HG02642 (cell line): ENCODE measurements at regions not wholly inside any gene's neighbourhood (a gene's known extent, or its start where the extent isn't known, plus 50 kb on each side); places are given as distances from the start of the nearest gene placed in this dataset.

ENCODE experiments used
- ATAC-seq: cut with Tn5 transposase; IDR thresholded peaks from one replicate; pipeline ENCODE4 v1.9.1; 2021; ENCODE audit warnings: mild to moderate bottlenecking; ENCODE audit not compliant: unreplicated experiment, poor library complexity

GRCh38 chr5:118243068-118243467 is 745.3 kb downstream of the DTWD2 start:
- no peak for ATAC-seq

- no peak for ATAC-seq
Observed at GRCh38 chr5:118236108-118236849, 752.1 kb downstream of the DTWD2 start.

- no peak for ATAC-seq
Observed at GRCh38 chr5:118233606-118234005, 754.7 kb downstream of the DTWD2 start.

- ATAC-seq: no peak
Observed at GRCh38 chr5:118228489-118228888, 759.9 kb downstream of the DTWD2 start.

- no peak for ATAC-seq
Observed at GRCh38 chr5:118224546-118224945, 763.8 kb downstream of the DTWD2 start.

GRCh38 chr5:118220556-118221195 is 767.7 kb downstream of the DTWD2 start:
- no peak for ATAC-seq

DNA sequence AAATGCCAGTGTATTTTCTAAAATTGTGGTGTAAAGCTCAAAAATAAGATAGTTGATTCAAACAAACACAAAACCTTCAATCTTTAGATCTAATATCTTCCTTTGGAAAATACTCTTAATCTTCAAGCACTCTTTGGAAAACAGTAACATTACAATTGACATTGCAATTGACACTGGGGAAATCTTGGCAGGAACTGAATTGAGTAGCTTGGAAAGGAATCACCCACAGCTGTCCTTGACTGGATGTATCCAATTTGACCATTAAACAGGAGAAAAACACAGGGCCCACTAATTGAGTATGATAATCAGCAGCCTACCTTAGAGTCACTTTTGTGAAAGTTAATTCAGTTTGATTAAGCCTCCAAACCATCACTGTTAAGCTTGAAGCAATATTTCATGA is 776.7 kb downstream of the DTWD2 start:
- no peak for ATAC-seq

- ATAC-seq: no peak
Observed at GRCh38 chr5:118208031-118208453, 780.3 kb downstream of the DTWD2 start.

- no peak for ATAC-seq
Observed at GRCh38 chr5:118199801-118200200, 788.5 kb downstream of the DTWD2 start.

DNA sequence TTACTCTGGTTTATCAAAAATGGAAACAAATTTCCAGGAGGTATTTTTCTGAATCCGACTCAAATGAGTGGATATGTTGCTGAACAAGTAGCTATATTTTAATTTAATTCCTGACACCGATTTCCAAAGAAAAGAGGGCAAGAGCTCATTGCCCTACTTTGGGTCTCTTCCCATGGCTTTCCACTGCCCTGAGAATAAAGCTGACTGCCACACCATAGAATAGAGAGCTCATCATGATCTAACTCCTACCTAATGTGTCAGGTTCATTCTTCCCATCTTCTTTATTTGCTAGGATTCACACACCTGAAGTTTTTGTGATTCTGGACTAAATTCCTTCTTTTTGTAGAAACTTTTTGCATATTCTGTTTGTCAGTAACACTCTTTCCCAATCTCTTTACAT is 792.1 kb downstream of the DTWD2 start:
- ATAC-seq: no peak

- ATAC-seq: no peak
Observed at GRCh38 chr5:118195211-118195610, 793.1 kb downstream of the DTWD2 start.

- ATAC-seq: no peak
Observed at GRCh38 chr5:118193194-118193905, 795.0 kb downstream of the DTWD2 start.

DNA sequence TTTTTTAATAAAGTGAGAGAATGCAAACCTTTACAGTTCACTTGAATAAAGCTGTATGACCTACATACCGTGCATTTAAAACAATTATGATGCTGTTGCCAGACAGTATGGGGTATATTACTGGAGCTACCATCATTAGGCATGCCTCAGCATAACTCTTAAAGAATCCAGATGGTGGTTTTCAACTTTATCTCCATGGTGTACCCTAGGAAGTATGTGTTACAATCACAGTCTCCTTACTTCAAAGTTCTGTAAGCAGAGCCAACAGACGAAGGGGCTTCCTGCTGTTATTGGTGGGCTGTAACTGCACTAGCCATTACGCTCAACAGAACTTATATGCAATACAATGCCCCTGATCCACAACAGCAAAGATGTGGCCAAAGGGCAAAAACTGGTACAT is 803.3 kb downstream of the DTWD2 start:
- ATAC-seq: no peak

DNA sequence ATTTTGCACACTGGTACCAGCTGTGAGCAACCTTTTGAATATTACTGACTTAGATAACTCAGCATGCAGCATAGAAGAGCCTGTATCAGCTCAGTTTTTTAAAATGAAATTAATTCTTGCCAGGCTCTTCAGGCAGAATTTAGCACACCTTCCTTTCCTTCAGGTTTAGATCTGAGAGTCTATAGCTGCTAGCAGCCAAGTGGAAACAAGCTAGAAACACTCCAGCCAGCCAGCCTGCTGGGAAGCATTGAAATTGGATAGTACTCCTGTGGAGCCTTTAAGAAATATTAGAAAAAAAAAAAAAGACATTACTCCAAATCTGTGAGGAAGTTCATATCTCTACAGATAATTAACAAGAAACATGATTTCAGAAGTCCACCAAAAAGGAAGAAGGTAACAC is 812.2 kb downstream of the DTWD2 start:
- ATAC-seq: no peak

DNA sequence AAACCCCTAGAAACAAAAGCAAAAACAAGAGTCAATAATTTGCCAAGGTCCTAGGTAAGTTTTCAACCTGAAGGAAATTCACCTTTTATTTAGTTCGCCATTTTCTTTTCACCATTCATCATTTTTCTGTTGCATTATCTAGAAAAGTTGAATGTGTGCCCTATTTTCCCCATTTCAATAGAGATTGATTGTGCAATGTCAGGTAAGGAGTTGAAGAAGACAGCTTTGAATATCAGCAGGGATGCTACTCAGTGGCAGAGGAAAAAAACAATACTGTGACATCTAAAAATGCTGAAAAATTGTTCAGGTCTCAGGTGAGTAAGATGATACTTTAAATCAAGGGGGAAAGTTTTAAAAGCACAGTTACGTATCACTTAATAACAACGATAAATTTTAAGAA is 813.7 kb downstream of the DTWD2 start:
- no peak for ATAC-seq

DNA sequence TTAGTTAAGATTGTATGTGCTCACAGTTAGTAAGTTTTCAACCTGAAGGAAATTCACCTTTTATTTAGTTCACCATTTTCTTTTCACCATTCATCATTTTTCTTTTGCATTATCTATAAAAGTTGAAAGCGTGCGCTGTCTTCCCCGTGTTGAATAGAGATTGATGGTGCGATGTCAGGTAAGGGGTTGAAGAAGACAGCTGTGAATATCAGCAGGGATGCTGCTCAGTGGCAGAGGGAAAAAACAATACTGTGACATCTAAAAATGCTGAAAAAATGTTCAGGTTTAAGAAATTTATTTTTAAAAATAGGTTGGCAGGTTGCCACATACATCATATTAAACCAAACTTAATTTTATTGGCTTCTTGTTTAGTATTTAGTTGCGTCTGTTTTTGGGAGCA is 815.0 kb downstream of the DTWD2 start:
- no peak for ATAC-seq

DNA sequence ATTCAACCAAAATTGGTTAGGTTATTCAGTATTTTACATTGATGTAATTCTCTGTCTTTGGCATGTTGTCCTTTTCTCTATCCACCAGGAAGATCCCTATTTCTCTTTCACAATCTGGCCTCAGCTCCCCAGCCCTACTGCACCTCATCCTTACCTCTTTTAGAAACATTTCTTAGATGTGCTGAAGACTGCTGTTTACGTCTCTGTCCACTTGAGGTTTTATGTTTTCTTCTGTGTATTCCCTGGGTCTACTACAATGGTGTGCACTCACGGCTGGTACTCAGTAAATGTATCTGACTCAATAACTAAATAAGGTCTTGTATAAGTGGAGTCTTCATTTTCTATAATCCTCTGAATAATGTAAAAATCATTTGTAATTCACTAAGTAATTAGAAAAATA is 822.7 kb downstream of the DTWD2 start:
- no peak for ATAC-seq

DNA sequence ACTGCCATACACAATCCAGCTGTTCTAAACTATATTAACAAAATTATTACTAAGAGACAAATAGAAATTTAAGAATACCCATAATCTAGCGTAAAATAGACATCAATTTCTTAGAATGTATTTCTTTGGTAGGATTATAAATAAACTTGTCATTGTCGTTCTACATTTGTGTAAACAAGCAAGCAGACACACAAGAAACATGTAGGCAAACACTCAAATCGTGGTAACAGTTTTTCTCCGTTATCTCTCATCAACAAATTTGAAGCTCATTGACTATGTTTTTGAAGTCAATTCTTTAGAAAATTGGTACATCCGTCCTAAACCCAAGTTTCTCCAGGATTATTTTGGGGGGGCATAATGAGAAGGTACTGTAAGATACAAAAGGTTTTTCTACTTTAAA is 832.2 kb downstream of the DTWD2 start:
- ATAC-seq: no peak

GRCh38 chr5:118146824-118147223 is 841.5 kb downstream of the DTWD2 start:
- no peak for ATAC-seq

DNA sequence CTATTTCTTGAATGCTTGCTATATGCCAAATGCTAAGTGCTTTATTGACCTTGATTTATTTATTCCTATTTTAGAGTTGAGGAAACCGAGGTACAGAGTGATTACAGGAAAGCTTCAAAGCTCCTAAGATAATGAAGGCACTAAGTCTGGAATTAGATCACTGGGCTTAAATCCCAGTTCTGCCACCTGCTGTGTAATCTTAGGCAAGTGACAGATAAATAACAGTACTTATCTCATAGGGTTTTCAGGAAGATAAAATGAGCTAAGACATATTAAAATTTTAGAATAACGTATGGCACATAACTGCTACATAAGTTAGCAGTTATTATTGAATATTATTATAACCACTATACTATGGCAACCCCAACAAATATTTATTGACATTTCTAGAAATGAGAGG is 843.8 kb downstream of the DTWD2 start:
- no peak for ATAC-seq

GRCh38 chr5:118139361-118139760 is 849.0 kb downstream of the DTWD2 start:
- no peak for ATAC-seq
